ENCODE measurements at regions not wholly inside any gene's neighbourhood (a gene's known extent, or its start where the extent isn't known, plus 50 kb on each side); places are given as distances from the start of the nearest gene placed in this dataset.

DNA sequence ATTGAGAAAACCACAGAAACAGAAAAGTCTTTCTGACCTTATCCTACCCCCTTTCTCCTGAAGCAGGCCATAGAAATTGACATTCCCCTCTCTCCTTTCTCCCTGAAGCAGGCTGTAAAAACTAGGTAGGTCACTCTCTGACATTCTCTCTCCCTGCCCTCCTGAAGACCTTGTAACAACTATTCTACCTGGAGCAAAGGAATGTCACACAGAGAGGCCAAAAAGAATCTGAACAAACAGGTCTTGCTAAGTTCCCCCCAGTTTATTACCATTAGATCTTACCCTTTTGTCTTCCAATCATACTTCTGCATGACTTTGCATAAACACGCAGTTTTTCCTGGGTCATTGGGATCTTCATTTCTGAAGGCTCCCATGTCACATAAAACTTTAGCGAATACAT, 198.3 kb upstream of the GYPA start:
- TF ChIP-seq, protein P1, sequence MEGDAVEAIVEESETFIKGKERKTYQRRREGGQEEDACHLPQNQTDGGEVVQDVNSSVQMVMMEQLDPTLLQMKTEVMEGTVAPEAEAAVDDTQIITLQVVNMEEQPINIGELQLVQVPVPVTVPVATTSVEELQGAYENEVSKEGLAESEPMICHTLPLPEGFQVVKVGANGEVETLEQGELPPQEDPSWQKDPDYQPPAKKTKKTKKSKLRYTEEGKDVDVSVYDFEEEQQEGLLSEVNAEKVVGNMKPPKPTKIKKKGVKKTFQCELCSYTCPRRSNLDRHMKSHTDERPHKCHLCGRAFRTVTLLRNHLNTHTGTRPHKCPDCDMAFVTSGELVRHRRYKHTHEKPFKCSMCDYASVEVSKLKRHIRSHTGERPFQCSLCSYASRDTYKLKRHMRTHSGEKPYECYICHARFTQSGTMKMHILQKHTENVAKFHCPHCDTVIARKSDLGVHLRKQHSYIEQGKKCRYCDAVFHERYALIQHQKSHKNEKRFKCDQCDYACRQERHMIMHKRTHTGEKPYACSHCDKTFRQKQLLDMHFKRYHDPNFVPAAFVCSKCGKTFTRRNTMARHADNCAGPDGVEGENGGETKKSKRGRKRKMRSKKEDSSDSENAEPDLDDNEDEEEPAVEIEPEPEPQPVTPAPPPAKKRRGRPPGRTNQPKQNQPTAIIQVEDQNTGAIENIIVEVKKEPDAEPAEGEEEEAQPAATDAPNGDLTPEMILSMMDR (IDR thresholded peaks at IDR 0.05; ENCODE audit: low read depth, low read length, poor library complexity, severe bottlenecking): no peak
- no peak for TF ChIP-seq EZH2phosphoT487 (IDR thresholded peaks at IDR 0.05; ENCODE audit: borderline replicate concordance, low read length)

All from DOHH2 (cell line).